Fibroblast of lung (primary cell): ENCODE measurements at regions not wholly inside any gene's neighbourhood (a gene's known extent, or its start where the extent isn't known, plus 50 kb on each side); places are given as distances from the start of the nearest gene placed in this dataset.

Experiments used
- DNase-seq, 2 donors: peaks; one replicate each; pipeline versions ENCODE4 v3.0.0 to v3.0.0-alpha.2; 2010; ENCODE audit warnings: low read depth in 2 of 2
- H2AFZ ChIP-seq: 2 replicates; pipeline ENCODE4 v1.5.1; 2012; ENCODE audit warnings: low read length, control low read depth, inconsistent platforms
- H3K27ac ChIP-seq: 2 replicates; pipeline ENCODE4 v1.5.1; 2011; ENCODE audit warnings: low read length, control low read depth; ENCODE audit not compliant: insufficient read depth
- H3K27me3 ChIP-seq: 2 replicates; pipeline ENCODE4 v1.5.1; 2011; ENCODE audit warnings: mild to moderate bottlenecking, low read length; ENCODE audit not compliant: control insufficient read depth, insufficient read depth
- H3K36me3 ChIP-seq: 2 replicates; pipeline ENCODE4 v1.5.1; 2011; ENCODE audit warnings: low read length; ENCODE audit not compliant: control insufficient read depth, insufficient read depth
- H3K4me1 ChIP-seq: 2 replicates; pipeline ENCODE4 v1.5.1; 2011; ENCODE audit warnings: low read length; ENCODE audit not compliant: control insufficient read depth, insufficient read depth; ENCODE audit errors: extremely low read depth
- H3K4me2 ChIP-seq: 2 replicates; pipeline ENCODE4 v1.5.1; 2011; ENCODE audit warnings: low read length, control low read depth; ENCODE audit not compliant: insufficient read depth; ENCODE audit errors: extremely low read depth
- H3K4me3 ChIP-seq, 4 experiments: fragments of 200-600 bp in 1 of 4; sonication (generic) in 1 of 4; replicated peaks in 1 of 4; 2 replicates each; pipeline ENCODE4 v1.5.1; 2011 to 2016; ENCODE audit warnings: low read length in 4 of 4, low read depth in 3 of 4, mild to moderate bottlenecking in 3 of 4, control low read depth in 2 of 4, inconsistent platforms in 1 of 4, mixed read lengths in 1 of 4; ENCODE audit not compliant: insufficient read depth in 1 of 4; ENCODE audit errors: control extremely low read depth in 1 of 4
- H3K79me2 ChIP-seq: 2 replicates; pipeline ENCODE4 v1.5.1; 2012; ENCODE audit warnings: mild to moderate bottlenecking, low read length, inconsistent platforms; ENCODE audit not compliant: control insufficient read depth, insufficient read depth
- H3K9ac ChIP-seq: 2 replicates; pipeline ENCODE4 v1.5.1; 2011; ENCODE audit warnings: mild to moderate bottlenecking, low read length, control low read depth; ENCODE audit not compliant: insufficient read depth
- H3K9me3 ChIP-seq: 2 replicates; pipeline ENCODE4 v1.5.1; 2012; ENCODE audit warnings: low read depth, low read length; ENCODE audit not compliant: control insufficient read depth, insufficient read depth
- H4K20me1 ChIP-seq: 2 replicates; pipeline ENCODE4 v1.5.1; 2011; ENCODE audit warnings: low read length; ENCODE audit not compliant: control insufficient read depth, insufficient read depth; ENCODE audit errors: extremely low read depth
- EZH2 ChIP-seq: IDR thresholded peaks from 2 replicates; pipeline ENCODE4 v1.5.1; 2012; ENCODE audit warnings: low read length, control low read depth, mild to moderate bottlenecking; ENCODE audit errors: missing control alignments
- TF ChIP-seq, protein P1 (sequence below), 2 donors: IDR thresholded peaks in 1 of 2; conservative IDR thresholded peaks in 1 of 2; 1 replicate in 1 of 2; 2 replicates in 1 of 2; pipeline ENCODE4 v1.5.1; 2011 to 2012; ENCODE audit warnings: low read length in 2 of 2, control low read depth in 1 of 2, inconsistent platforms in 1 of 2, low read depth in 1 of 2, mild to moderate bottlenecking in 1 of 2

GRCh38 chr16:79770244-79771064 lies 169.9 kb upstream of the MAF start:
- TF ChIP-seq EZH2, result no peak
- TF ChIP-seq, protein P1, sequence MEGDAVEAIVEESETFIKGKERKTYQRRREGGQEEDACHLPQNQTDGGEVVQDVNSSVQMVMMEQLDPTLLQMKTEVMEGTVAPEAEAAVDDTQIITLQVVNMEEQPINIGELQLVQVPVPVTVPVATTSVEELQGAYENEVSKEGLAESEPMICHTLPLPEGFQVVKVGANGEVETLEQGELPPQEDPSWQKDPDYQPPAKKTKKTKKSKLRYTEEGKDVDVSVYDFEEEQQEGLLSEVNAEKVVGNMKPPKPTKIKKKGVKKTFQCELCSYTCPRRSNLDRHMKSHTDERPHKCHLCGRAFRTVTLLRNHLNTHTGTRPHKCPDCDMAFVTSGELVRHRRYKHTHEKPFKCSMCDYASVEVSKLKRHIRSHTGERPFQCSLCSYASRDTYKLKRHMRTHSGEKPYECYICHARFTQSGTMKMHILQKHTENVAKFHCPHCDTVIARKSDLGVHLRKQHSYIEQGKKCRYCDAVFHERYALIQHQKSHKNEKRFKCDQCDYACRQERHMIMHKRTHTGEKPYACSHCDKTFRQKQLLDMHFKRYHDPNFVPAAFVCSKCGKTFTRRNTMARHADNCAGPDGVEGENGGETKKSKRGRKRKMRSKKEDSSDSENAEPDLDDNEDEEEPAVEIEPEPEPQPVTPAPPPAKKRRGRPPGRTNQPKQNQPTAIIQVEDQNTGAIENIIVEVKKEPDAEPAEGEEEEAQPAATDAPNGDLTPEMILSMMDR (conservative IDR thresholded peaks at IDR 0.05 in 1 of 2, IDR thresholded peaks at IDR 0.05 in 1 of 2; ENCODE audit: low read depth in 1 of 2, low read length in 2 of 2), result no peak
- Histone ChIP-seq H3K9ac (peak overlapping the region; percentile 68), H3K79me2 (no peaks in the 10 kb centered on the region), H2AFZ (peak overlapping the region; percentile 83), H3K27ac (peak overlapping the region; percentile 45), H3K4me3 (peak overlapping the region; percentile 29 to 73 (median 62)), H4K20me1 (no peaks in the 10 kb centered on the region), H3K4me2 (peak overlapping the region; percentile 77), H3K4me1 (peaks cover 4% of the 10 kb centered on the region), H3K27me3 (no peaks in the 10 kb centered on the region), H3K36me3 (no peaks in the 10 kb centered on the region), H3K9me3 (no peaks in the 10 kb centered on the region)
- DNase-seq, result peak; percentile 85 to 89

DNA sequence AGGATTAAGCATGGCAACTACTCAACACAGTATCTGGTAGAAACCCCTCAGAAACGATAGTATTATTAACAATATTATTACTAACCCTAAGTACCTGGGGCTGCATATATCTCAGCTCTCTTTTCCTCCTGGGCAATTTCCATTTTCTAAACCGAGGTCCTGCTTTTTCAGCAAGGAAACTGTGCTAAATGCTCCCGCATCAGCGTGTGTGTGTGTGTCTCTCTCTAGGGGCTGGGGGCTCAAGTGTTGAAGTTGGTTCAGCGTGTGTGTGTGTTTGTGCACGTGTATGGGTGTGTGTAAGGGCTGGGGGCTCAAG lies 169.3 kb upstream of the MAF start:
- peak overlapping the region; percentile 83 for H2AFZ ChIP-seq
- H3K4me2 ChIP-seq, result peak overlapping the region; percentile 71
- H3K27ac ChIP-seq, result peak overlapping the region; percentile 45

DNA sequence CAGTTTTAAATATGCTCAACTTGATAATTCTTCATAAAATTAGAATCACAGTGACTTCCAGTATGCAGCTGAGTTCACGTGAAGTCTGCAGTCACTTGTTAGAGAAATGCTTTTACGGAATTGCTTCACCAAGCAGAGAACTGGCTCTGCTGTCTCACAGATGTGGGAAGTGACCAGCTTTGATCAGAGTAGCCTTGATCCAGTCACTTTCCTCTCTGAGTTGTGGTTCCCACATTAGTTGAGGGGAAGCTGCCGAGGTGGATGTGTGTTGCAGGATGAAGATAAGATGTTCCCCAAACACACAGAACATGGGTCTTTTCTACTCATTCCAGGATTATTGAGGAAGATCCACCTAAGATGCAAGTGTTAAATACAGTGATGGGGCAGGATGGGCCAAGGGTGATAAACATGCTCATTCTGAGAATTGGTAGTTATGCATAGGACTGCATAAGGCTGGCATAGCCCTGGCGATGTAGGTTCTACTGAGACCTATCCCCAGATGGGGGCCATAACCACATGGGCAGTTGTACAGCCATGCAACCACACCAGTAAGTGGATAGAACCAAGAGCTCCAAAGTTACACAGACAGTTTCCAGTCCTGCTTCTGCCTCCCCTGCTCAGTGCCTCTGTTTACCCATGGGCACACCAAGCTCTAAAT lies 168.9 kb upstream of the MAF start:
- Histone ChIP-seq H2AFZ (no peak overlapping the region), H3K27me3 (no peaks in the 10 kb centered on the region), H3K4me3 (no peak overlapping the region), H4K20me1 (no peaks in the 10 kb centered on the region), H3K4me2 (no peak overlapping the region), H3K79me2 (no peaks in the 10 kb centered on the region), H3K4me1 (peaks cover 4% of the 10 kb centered on the region), H3K36me3 (no peaks in the 10 kb centered on the region), H3K9ac (no peak overlapping the region), H3K9me3 (no peaks in the 10 kb centered on the region), H3K27ac (no peak overlapping the region)
- no peak for DNase-seq
- TF ChIP-seq, protein P1 (conservative IDR thresholded peaks at IDR 0.05 in 1 of 2, IDR thresholded peaks at IDR 0.05 in 1 of 2; ENCODE audit: low read depth in 1 of 2, low read length in 2 of 2), result no peak
- no peak for TF ChIP-seq EZH2

More for the DNA sequence above, 169.3 kb upstream of the MAF start:
- no peak overlapping the region for H3K9ac ChIP-seq
- H3K79me2 ChIP-seq, result no peaks in the 10 kb centered on the region
- no peak for TF ChIP-seq EZH2
- TF ChIP-seq, protein P1 (conservative IDR thresholded peaks at IDR 0.05 in 1 of 2, IDR thresholded peaks at IDR 0.05 in 1 of 2; ENCODE audit: low read depth in 1 of 2, low read length in 2 of 2), result no peak
- H3K27me3 ChIP-seq, result no peaks in the 10 kb centered on the region
- no peaks in the 10 kb centered on the region for H3K36me3 ChIP-seq
- no peak for DNase-seq
- H3K9me3 ChIP-seq, result no peaks in the 10 kb centered on the region
- H3K4me1 ChIP-seq, result peaks cover 4% of the 10 kb centered on the region
- H4K20me1 ChIP-seq, result no peaks in the 10 kb centered on the region
- H3K4me3 ChIP-seq, result peak overlapping the region; percentile 29 to 67 (median 60)
